Keratinocyte (primary cell): ENCODE measurements at regions not wholly inside any gene's neighbourhood (a gene's known extent, or its start where the extent isn't known, plus 50 kb on each side); places are given as distances from the start of the nearest gene placed in this dataset.

ENCODE experiments used
- CTCF ChIP-seq, 3 experiments: IDR thresholded peaks in 1 of 3; conservative IDR thresholded peaks in 1 of 3; optimal IDR thresholded peaks in 1 of 3; 2 replicates in 2 of 3; 3 replicates in 1 of 3; pipeline versions ENCODE3 to v1.5.1; 2011; ENCODE audit warnings: low read length in 3 of 3, mild to moderate bottlenecking in 3 of 3, moderate library complexity in 2 of 3, control low read depth in 1 of 3, inconsistent platforms in 1 of 3; ENCODE audit not compliant: insufficient read depth in 2 of 3; ENCODE audit errors: extremely low read depth in 1 of 3
- EZH2 ChIP-seq: IDR thresholded peaks from one replicate; pipeline ENCODE4 v1.6.1; 2012; ENCODE audit warnings: inconsistent platforms, mild to moderate bottlenecking, low read length, moderate library complexity

- TF ChIP-seq CTCF (optimal IDR thresholded peaks at IDR 0.05 in 1 of 3, IDR thresholded peaks at IDR 0.05 in 1 of 3, conservative IDR thresholded peaks at IDR 0.05 in 1 of 3; ENCODE audit: extremely low read depth in 1 of 3, insufficient read depth in 2 of 3, low read length in 3 of 3) (no peak), EZH2 (no peak)
Observed at GRCh38 chr4:19379191-19379708, 872.5 kb upstream of the SLIT2 start.
